CD8-positive, alpha-beta memory T cell (primary cell): ENCODE measurements at regions not wholly inside any gene's neighbourhood (a gene's known extent, or its start where the extent isn't known, plus 50 kb on each side); places are given as distances from the start of the nearest gene placed in this dataset.
"Not testable (repeated sequence)": the region's sequence is repeated elsewhere in the genome, so short reads cannot be mapped to it uniquely, and the experiment has no call there.

Experiments
- CTCF ChIA-PET: fragments of 350-600 bp; sonication (Branson Sonifier 250); formaldehyde crosslinking; loops from one replicate; lab custom pipeline; 2021; ENCODE audit warnings: antibody characterized with exemption; lab: Charles Lee
- POLR2A ChIA-PET: fragments of 350-600 bp; sonication (Branson Sonifier 250); formaldehyde crosslinking; loops from one replicate; lab custom pipeline; 2021; ENCODE audit warnings: antibody characterized with exemption; lab: Charles Lee
- DNase-seq, 5 donors: peaks; one replicate each; pipeline versions ENCODE4 v3.0.0 to v3.0.0-alpha.2; 2020 to 2022; ENCODE audit warnings: mixed read lengths in 1 of 5
- H3K27ac ChIP-seq: one replicate; pipeline ENCODE4 v1.7.0; 2013; ENCODE audit warnings: low read depth, mild to moderate bottlenecking, low read length, moderate library complexity
- H3K27me3 ChIP-seq: 2 replicates; pipeline ENCODE4 v1.7.0; 2013; ENCODE audit warnings: low read length, mild to moderate bottlenecking; ENCODE audit not compliant: insufficient read depth, poor library complexity, severe bottlenecking
- H3K36me3 ChIP-seq: 2 replicates; pipeline ENCODE4 v1.7.0; 2013; ENCODE audit warnings: mild to moderate bottlenecking, low read length, moderate library complexity; ENCODE audit not compliant: insufficient read depth
- H3K4me1 ChIP-seq: 2 replicates; pipeline ENCODE4 v1.7.0; 2013; ENCODE audit warnings: mild to moderate bottlenecking, low read length, moderate library complexity; ENCODE audit not compliant: insufficient read depth
- H3K4me3 ChIP-seq: 2 replicates; pipeline ENCODE4 v1.7.0; 2013; ENCODE audit warnings: mild to moderate bottlenecking, low read length
- H3K9me3 ChIP-seq: 2 replicates; pipeline ENCODE4 v1.7.0; 2013; ENCODE audit warnings: mild to moderate bottlenecking, low read length
- H3K27ac Mint-ChIP-seq, 8 donors: one replicate each; pipeline ENCODE4 v1.8.0; 2020 to 2021; ENCODE audit warnings: mixed read lengths in 8 of 8, mild to moderate bottlenecking in 6 of 8, inconsistent platforms in 3 of 8, moderate library complexity in 3 of 8
- H3K27me3 Mint-ChIP-seq, 2 donors: one replicate each; pipeline ENCODE4 v1.8.0; 2020 to 2021; ENCODE audit warnings: mixed read lengths in 2 of 2, mild to moderate bottlenecking in 1 of 2, moderate library complexity in 1 of 2
- H3K36me3 Mint-ChIP-seq, 3 donors: one replicate each; pipeline ENCODE4 v1.8.0; 2020 to 2021; ENCODE audit warnings: mixed read lengths in 3 of 3, inconsistent platforms in 1 of 3, mild to moderate bottlenecking in 1 of 3
- H3K4me1 Mint-ChIP-seq, 3 donors: one replicate each; pipeline ENCODE4 v1.8.0; 2020 to 2021; ENCODE audit warnings: mixed read lengths in 3 of 3, inconsistent platforms in 1 of 3, mild to moderate bottlenecking in 1 of 3
- H3K4me3 Mint-ChIP-seq, 7 donors: one replicate each; pipeline ENCODE4 v1.8.0; 2020 to 2021; ENCODE audit warnings: mixed read lengths in 7 of 7, mild to moderate bottlenecking in 6 of 7, moderate library complexity in 4 of 7, inconsistent platforms in 2 of 7
- H3K9me3 Mint-ChIP-seq, 5 donors: one replicate each; pipeline ENCODE4 v1.8.0; 2020 to 2022; ENCODE audit warnings: mixed read lengths in 5 of 5, mild to moderate bottlenecking in 3 of 5, moderate library complexity in 2 of 5, inconsistent platforms in 1 of 5

DNA sequence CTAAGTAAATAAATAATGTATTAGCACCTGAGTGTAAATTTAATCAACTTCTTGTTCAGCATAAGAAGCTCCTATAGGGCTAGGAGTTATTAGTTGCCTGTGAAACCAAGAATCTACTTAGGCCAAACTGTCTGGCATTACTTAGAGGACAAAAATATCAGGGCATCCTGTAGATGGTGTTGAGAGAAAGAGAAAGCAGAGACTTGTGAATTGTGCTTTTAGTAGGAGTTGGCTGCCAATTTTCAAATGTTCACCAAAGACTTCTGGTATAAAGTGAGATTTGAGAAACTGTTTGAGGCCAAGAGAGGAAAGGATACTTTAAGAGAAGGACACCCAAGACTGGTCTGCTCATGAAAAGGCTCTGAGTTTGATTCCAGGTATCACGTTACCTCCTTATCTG lies 315.5 kb upstream of the DEPDC1 start:
- ChIA-PET CTCF (no interaction called here), POLR2A (no interaction called here)
- H3K9me3 Mint-ChIP-seq, result peaks cover 0 to 4% (median 3%) of the 10 kb centered on the region in 5 donors

DNA sequence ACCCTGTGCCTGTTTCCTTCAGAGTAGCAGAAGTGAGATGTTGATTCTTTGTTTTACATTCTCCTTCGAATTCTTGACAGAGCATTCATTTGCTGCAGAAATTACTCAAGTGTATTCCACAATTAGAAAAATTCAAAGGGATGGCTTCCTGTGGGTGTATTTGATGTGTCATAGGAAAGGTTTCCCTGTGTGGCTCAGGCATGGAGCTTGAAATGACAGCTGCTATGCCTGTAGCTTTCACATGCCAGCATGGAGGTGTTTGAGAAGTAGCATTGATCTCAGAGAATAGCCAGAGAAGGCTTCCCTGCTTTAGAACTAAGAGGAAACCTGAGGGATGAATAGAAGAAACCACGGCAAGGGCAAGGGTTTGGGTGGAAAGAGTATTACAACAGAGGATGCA lies 317.2 kb upstream of the DEPDC1 start:
- Histone ChIP-seq H3K36me3 (no peaks in the 10 kb centered on the region), H3K9me3 (no peaks in the 10 kb centered on the region), H3K27me3 (no peaks in the 10 kb centered on the region), H3K4me3 (no peak overlapping the region), H3K4me1 (no peaks in the 10 kb centered on the region), H3K27ac (no peak overlapping the region)
- ChIA-PET CTCF (no interaction called here), POLR2A (no interaction called here)
- H3K36me3 Mint-ChIP-seq, result no peaks in the 10 kb centered on the region
- DNase-seq, result no peak
- no peak overlapping the region for H3K27ac Mint-ChIP-seq
- H3K27me3 Mint-ChIP-seq, result no peaks in the 10 kb centered on the region
- peaks cover 0 to 5% (median 2%) of the 10 kb centered on the region in 5 donors for H3K9me3 Mint-ChIP-seq
- H3K4me1 Mint-ChIP-seq, result no peaks in the 10 kb centered on the region
- H3K4me3 Mint-ChIP-seq, result no peak overlapping the region

More for the DNA sequence above, 315.5 kb upstream of the DEPDC1 start:
- no peak overlapping the region for H3K4me3 Mint-ChIP-seq
- H3K27ac Mint-ChIP-seq, result no peak overlapping the region
- no peaks in the 10 kb centered on the region for H3K4me1 ChIP-seq
- no peaks in the 10 kb centered on the region for H3K9me3 ChIP-seq
- no peak overlapping the region for H3K27ac ChIP-seq
- no peaks in the 10 kb centered on the region for H3K36me3 Mint-ChIP-seq
- H3K4me1 Mint-ChIP-seq, result no peaks in the 10 kb centered on the region
- no peaks in the 10 kb centered on the region for H3K27me3 Mint-ChIP-seq
- no peaks in the 10 kb centered on the region for H3K36me3 ChIP-seq
- no peaks in the 10 kb centered on the region for H3K27me3 ChIP-seq
- DNase-seq, result no peak
- no peak overlapping the region for H3K4me3 ChIP-seq

DNA sequence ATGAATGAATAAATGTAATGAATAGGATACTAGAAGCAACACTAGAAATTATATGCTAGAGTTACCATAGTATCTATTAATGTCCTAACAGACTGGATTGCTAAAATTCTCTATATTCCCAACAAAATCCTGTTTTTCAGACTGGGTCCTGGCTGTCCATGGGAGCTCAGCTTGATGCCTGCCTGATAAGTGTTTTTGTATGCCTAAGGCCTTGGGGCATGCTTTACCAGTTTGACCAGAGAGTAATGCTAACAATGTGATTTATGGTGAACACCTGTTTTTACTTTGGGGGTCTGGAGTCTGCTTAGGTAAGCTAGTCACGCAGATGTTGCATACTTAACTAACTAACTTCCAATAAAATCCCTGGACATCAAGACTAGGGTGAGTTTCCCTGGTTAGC lies 318.8 kb upstream of the DEPDC1 start:
- Histone ChIP-seq H3K4me3 (no peak overlapping the region), H3K27ac (no peak overlapping the region), H3K36me3 (no peaks in the 10 kb centered on the region), H3K27me3 (no peaks in the 10 kb centered on the region), H3K9me3 (no peaks in the 10 kb centered on the region), H3K4me1 (no peaks in the 10 kb centered on the region)
- no peak for DNase-seq
- POLR2A ChIA-PET, result no interaction called here
- CTCF ChIA-PET, result no interaction called here
- Mint-ChIP-seq H3K27ac (no peak overlapping the region), H3K4me3 (no peak overlapping the region), H3K9me3 (peaks cover 0 to 5% (median 0%) of the 10 kb centered on the region in 5 donors), H3K27me3 (no peaks in the 10 kb centered on the region), H3K36me3 (no peaks in the 10 kb centered on the region), H3K4me1 (no peaks in the 10 kb centered on the region)

DNA sequence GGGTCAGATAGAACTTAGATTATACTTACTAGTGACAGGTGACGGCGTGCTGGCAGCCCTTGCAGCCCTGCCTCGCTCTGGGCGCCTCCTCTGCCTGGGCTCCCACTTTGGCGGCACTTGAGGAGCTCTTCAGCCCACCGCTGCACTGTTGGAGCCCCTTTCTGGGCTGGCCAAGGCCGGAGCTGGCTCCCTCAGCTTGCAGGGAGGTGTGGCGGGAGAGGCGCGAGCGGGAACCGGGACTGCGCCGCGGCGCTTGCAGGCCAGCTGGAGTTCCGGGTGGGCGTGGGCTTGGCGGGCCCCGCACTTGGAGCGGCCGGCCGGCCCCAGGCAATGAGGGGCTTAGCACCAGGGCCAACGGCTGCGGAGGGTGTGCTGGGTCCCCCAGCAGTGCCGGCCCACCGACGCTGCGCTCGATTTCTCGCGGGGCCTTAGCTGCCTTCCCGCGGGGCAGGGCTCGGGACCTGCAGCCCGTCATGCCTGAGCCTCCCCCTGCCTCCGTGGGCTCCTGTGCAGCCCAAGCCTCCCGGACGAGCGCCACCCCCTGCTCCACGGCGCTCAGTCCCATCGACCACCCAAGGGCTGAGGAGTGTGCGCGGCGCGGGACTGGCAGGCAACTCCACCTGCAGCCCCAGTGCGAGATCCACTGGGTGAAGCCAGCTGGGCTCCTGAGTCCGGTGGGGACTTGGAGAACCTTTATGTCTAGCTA lies 320.8 kb upstream of the DEPDC1 start:
- H3K4me3 Mint-ChIP-seq, H3K9me3 Mint-ChIP-seq, H3K27ac ChIP-seq, H3K27ac Mint-ChIP-seq, H3K4me3 ChIP-seq, DNase-seq, POLR2A ChIA-PET, H3K4me1 ChIP-seq, H3K27me3 ChIP-seq, H3K36me3 ChIP-seq, H3K27me3 Mint-ChIP-seq, H3K4me1 Mint-ChIP-seq, CTCF ChIA-PET, H3K36me3 Mint-ChIP-seq, H3K9me3 ChIP-seq: not testable (repeated sequence)

DNA sequence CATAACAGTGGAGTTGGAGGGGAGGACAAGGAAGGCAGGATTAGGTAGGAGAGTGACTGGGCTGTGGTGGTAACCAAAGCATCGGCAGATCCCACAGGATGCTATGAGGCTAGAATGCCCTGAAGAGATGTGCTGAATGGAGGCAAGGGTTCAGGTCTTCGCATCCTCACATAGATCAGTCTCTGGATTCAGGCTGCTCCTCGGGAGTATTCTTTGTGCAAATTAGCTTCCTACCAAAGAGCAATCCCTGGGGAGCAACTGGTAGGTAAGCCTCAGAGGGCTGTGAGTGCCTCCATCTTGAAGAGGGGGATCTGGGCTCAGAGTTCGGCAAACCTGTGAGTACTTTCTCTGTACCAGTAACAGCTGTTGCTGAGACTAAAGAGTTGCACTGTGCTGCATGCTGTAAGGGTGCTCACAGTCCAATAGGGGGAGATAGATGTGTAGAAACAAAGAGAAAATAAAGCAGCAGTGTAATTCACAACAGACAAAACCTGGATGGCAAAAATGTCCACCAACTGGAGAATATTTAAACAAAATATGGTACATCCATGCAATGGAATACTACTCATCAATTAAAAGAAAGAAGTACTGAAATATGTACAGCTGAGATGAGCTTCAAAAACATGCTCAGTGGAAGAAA lies 322.4 kb upstream of the DEPDC1 start:
- CTCF ChIA-PET, result no interaction called here
- no peak overlapping the region for H3K4me3 Mint-ChIP-seq
- Histone ChIP-seq H3K4me3 (no peak overlapping the region), H3K4me1 (no peaks in the 10 kb centered on the region), H3K9me3 (no peaks in the 10 kb centered on the region), H3K27me3 (no peaks in the 10 kb centered on the region), H3K27ac (no peak overlapping the region), H3K36me3 (no peaks in the 10 kb centered on the region)
- POLR2A ChIA-PET, result no interaction called here
- H3K36me3 Mint-ChIP-seq, result no peaks in the 10 kb centered on the region
- H3K27me3 Mint-ChIP-seq, result no peaks in the 10 kb centered on the region
- peaks cover 0 to 9% (median 5%) of the 10 kb centered on the region in 5 donors for H3K9me3 Mint-ChIP-seq
- no peaks in the 10 kb centered on the region for H3K4me1 Mint-ChIP-seq
- H3K27ac Mint-ChIP-seq, result no peak overlapping the region
- DNase-seq, result no peak

DNA sequence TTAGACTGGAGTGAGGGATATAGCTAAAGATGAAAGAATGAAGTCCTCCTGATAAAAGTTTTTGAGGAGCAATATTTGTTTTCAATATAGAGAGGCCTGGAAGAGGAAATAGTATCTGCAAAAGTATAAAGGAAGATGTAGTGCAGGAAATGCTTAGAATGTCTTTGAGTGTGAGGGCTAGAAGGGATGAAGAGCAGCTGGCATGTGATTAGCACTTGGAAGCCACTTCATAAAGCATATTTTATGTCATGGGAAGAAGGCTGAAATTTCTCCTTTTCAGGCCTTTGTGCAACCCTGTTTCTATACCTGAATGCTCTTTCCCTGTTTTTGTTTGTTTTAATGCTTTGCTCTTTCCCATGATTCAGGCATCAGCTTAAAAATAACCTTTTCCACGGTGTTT lies 323.3 kb upstream of the DEPDC1 start:
- H3K27ac Mint-ChIP-seq, result no peak overlapping the region
- H3K9me3 ChIP-seq, result no peaks in the 10 kb centered on the region
- no peak for DNase-seq
- no peaks in the 10 kb centered on the region for H3K4me1 Mint-ChIP-seq
- no peaks in the 10 kb centered on the region for H3K4me1 ChIP-seq
- ChIA-PET CTCF (no interaction called here), POLR2A (no interaction called here)
- no peak overlapping the region for H3K27ac ChIP-seq
- no peaks in the 10 kb centered on the region for H3K27me3 ChIP-seq
- H3K27me3 Mint-ChIP-seq, result no peaks in the 10 kb centered on the region
- no peaks in the 10 kb centered on the region for H3K36me3 ChIP-seq
- H3K36me3 Mint-ChIP-seq, result no peaks in the 10 kb centered on the region
- H3K4me3 ChIP-seq, result no peak overlapping the region
- no peak overlapping the region for H3K4me3 Mint-ChIP-seq
- peaks cover 0 to 10% (median 1%) of the 10 kb centered on the region in 5 donors for H3K9me3 Mint-ChIP-seq

DNA sequence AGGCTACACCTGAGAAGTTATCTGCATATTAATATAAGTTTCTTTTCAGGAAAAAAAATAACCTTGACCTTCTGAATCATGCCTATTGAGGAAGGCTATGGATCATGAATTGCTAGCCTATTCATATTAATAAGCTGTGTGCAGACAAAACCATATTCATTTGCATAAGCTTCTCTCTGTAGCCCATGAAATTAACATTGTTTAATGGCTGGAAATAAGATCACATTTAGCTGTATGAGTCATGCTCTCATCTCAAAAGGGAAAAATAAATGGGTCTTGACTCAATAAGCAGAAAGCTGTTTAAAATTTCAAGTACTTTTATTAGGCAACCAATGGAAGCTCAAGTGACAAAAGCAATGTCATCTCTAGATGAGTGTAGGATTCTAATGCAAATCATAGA lies 330.0 kb upstream of the DEPDC1 start:
- ChIA-PET POLR2A (no interaction called here), CTCF (no interaction called here)
- Histone ChIP-seq H3K36me3 (no peaks in the 10 kb centered on the region), H3K27me3 (no peaks in the 10 kb centered on the region), H3K4me3 (no peak overlapping the region), H3K27ac (no peak overlapping the region), H3K4me1 (no peaks in the 10 kb centered on the region), H3K9me3 (no peaks in the 10 kb centered on the region)
- Mint-ChIP-seq H3K36me3 (no peaks in the 10 kb centered on the region), H3K27ac (no peak overlapping the region), H3K4me3 (no peak overlapping the region), H3K27me3 (no peaks in the 10 kb centered on the region), H3K4me1 (no peaks in the 10 kb centered on the region), H3K9me3 (peaks cover 11 to 41% (median 16%) of the 10 kb centered on the region in 5 donors)
- no peak for DNase-seq

DNA sequence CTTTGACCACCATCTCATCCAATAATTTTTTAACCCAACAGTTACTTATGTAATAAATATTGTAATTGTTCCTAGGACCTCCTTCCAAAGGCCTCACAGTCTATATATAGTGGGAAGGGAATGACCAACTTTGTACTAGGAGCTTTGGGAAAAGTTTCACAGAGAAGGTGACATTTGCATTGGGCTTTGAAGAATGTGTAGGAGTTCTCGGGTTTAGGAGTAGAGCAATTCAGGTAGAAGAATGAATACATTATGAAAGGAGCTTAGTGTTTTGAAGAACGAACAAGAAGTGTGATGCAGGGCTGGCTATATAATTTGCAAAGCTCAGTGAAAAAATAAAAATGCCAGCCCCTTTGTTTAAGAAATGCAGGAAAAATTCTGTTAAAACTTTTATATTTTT lies 330.4 kb upstream of the DEPDC1 start:
- Mint-ChIP-seq H3K4me3 (no peak overlapping the region), H3K4me1 (no peaks in the 10 kb centered on the region), H3K27ac (no peak overlapping the region), H3K9me3 (peaks cover 11 to 43% (median 17%) of the 10 kb centered on the region in 5 donors), H3K27me3 (no peaks in the 10 kb centered on the region), H3K36me3 (no peaks in the 10 kb centered on the region)
- Histone ChIP-seq H3K9me3 (no peaks in the 10 kb centered on the region), H3K4me1 (no peaks in the 10 kb centered on the region), H3K36me3 (no peaks in the 10 kb centered on the region), H3K4me3 (no peak overlapping the region), H3K27me3 (no peaks in the 10 kb centered on the region), H3K27ac (no peak overlapping the region)
- no peak for DNase-seq
- POLR2A ChIA-PET, result no interaction called here
- CTCF ChIA-PET, result no interaction called here
